Fibroblast of villous mesenchyme (primary cell): ENCODE measurements at regions not wholly inside any gene's neighbourhood (a gene's known extent, or its start where the extent isn't known, plus 50 kb on each side); places are given as distances from the start of the nearest gene placed in this dataset. TPM values are rescaled to one million over a fixed set of nuclear protein-coding genes. Genes with fewer than 3 reads are reported as not detected.
"Not testable (repeated sequence)": the region's sequence is repeated elsewhere in the genome, so short reads cannot be mapped to it uniquely, and the experiment has no call there.

ENCODE experiments used
- DNase-seq: peaks from one replicate; pipeline ENCODE4 v3.0.0-alpha.2; 2010; ENCODE audit warnings: low read depth
- H3K4me3 ChIP-seq: 2 replicates; pipeline ENCODE4 v1.5.1; 2011; ENCODE audit warnings: low read depth, mild to moderate bottlenecking, low read length
- small RNA-seq: library from RNA; depleted of rRNA; stranded (forward); fragments of <200 nt; gene quantifications from one replicate; pipeline ENCODE3, GENCODE V24; 2012
- TF ChIP-seq, protein P1 (sequence below): IDR thresholded peaks from 2 replicates; pipeline ENCODE4 v1.5.1; 2012; ENCODE audit warnings: low read depth, mild to moderate bottlenecking, low read length; ENCODE audit not compliant: insufficient read depth

DNA sequence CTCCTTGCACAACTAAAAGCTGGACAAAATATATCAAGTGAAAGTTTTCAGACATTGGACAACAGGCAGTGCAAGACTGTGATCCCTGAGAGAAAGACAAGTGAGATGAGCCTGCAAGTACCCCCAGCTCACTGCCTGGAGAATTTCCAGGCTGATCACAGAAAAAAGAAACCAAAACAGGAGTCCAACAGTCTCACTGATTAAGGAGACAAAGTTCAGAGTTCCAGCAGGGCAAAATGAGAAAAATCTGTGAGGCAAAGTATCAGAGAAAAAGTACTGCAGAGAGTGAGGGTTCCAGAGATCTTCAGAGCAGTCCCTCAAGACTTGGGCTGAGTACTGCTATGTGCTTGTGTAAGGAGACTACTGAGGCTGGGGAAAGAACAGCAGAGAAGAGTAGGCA, 56.0 kb upstream of the PRSS3 start:
- H3K4me3 ChIP-seq, result no peak overlapping the region
- TF ChIP-seq, protein P1, sequence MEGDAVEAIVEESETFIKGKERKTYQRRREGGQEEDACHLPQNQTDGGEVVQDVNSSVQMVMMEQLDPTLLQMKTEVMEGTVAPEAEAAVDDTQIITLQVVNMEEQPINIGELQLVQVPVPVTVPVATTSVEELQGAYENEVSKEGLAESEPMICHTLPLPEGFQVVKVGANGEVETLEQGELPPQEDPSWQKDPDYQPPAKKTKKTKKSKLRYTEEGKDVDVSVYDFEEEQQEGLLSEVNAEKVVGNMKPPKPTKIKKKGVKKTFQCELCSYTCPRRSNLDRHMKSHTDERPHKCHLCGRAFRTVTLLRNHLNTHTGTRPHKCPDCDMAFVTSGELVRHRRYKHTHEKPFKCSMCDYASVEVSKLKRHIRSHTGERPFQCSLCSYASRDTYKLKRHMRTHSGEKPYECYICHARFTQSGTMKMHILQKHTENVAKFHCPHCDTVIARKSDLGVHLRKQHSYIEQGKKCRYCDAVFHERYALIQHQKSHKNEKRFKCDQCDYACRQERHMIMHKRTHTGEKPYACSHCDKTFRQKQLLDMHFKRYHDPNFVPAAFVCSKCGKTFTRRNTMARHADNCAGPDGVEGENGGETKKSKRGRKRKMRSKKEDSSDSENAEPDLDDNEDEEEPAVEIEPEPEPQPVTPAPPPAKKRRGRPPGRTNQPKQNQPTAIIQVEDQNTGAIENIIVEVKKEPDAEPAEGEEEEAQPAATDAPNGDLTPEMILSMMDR, result no peak
- no peak for DNase-seq

DNA sequence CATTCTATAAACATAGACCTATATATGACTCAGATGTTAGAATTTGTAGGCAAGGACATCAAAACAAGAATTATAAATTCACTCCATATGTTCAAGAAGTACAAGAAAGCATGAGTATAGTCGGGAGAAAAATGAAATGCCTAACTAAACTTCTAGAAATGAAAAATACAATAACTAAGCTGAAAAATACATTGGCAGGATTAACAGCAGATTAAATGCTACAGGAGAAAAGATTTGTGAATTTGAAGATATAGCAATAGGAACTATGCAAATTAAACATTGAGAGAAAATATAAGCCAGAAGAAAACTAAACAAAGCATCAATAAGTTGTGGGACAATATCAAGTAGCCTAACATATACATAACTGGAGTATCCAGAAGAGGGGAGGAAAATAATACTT, 55.3 kb upstream of the PRSS3 start:
- TF ChIP-seq, protein P1, result no peak
- no peak overlapping the region for H3K4me3 ChIP-seq
- DNase-seq, result no peak

DNA sequence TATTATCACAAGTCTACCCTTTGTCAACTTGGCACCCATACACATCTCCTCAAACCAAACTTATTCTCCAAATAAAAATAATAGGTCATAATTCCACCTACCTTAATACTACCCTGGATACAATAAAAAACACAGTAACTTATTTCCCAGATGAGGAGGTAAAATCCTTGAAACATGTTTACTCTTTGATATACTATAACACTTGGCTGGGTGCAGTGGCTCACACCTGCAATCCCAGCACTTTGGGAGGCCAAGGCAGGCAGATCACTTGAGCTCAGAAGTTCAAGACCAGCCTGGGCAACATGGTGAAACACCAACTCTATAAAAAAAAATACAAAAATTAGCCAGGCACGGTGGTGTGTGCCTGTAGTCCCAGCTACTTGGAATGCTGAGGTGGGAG, 54.4 kb upstream of the PRSS3 start:
- H3K4me3 ChIP-seq, DNase-seq: not testable (repeated sequence)

DNA sequence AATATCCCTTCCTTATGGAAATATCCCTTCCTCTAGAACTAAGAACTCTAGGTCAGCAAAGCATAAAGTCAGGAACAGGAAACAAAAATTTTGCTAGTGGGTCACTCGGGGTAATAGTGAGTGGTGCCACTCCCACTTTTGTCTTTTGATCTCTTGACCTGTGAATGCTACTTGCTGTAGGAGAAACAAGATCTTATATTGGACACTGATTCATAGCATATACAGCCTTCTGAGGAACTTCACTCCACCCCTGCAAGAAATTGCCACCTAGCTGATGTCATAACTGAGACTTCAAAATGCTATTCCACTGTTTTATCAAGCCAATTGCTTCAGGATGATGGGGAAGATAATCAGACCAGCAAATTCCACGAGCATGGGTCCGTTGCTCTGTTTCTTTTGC, 53.3 kb upstream of the PRSS3 start:
- TF ChIP-seq, protein P1, result no peak
- H3K4me3 ChIP-seq, result no peak overlapping the region
- DNase-seq, result no peak

DNA sequence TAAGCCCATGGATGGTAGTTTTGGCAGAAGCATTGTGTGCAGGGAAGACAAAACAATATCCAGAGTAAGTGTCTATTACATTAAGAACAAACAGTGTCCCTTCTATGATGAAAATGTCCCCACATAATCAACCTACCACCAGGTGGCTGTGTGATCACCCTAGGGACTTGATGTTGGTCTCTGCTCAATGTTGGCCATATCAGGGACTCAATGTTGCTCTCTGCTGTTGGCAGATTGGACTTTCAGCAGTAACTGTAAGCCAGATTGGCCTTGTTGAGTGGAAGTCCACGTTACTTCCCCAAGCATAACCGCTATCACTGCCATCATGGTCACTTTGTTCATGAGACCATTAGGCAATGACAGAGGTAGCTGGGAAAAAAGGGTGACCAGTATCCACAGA, 52.8 kb upstream of the PRSS3 start:
- no peak for DNase-seq
- TF ChIP-seq, protein P1, result peak; percentile 10
- H3K4me3 ChIP-seq, result no peak overlapping the region

Small RNA genes lying in the stretch of these regions (small RNA-seq; reads per million reads assigned to genes)
- gene TRBV22OR9-2 (not detected), gene TRBV26OR9-2 (not detected)
